ENCODE measurements at regions not wholly inside any gene's neighbourhood (a gene's known extent, or its start where the extent isn't known, plus 50 kb on each side); places are given as distances from the start of the nearest gene placed in this dataset.
A peak's percentile ranks its signal among the peaks of the same experiment; 100 is the strongest.

DNA sequence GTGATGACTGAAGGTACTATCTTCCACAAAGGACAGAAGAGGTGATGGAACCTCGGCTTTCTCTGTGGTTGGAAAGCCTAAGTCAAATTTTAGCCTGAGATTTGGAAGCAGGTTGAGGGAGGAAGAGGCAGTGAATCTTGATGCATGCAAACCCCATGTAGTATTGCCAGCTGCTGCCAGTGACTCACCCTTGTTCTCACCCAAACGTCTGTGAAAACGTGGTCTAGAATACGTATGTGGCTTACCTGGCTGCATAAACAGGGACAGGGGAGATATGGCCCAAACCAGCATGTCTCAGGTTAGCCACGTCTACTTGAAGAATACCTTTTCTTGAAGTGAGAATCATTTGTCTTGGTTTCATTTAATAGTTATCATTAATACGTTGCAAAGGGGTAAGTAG, 438.0 kb upstream of the MAF start:
- Mint-ChIP-seq H3K27ac (no peak overlapping the region), H3K36me3 (peaks cover 4% of the 10 kb centered on the region), H3K4me3 (no peak overlapping the region), H3K4me1 (ENCODE audit: low read depth in 2 of 2) (no peaks in the 10 kb centered on the region), H3K27me3 (peaks cover 19 to 32% of the 10 kb centered on the region in 2 donors), H3K9me3 (peaks cover 6% of the 10 kb centered on the region)
- no peak for DNase-seq (ENCODE audit: low spot score)
- no peak for ATAC-seq

- Mint-ChIP-seq H3K4me1 (ENCODE audit: low read depth in 2 of 2) (no peaks in the 10 kb centered on the region), H3K9me3 (peaks cover 8% of the 10 kb centered on the region), H3K4me3 (no peak overlapping the region), H3K27ac (no peak overlapping the region), H3K27me3 (peaks cover 16 to 21% of the 10 kb centered on the region in 2 donors), H3K36me3 (peaks cover 4% of the 10 kb centered on the region)
- DNase-seq (ENCODE audit: low spot score), result no peak
- no peak for ATAC-seq
These were observed 434.6 kb upstream of the MAF start for GRCh38 chr16:80034948-80035663.

DNA sequence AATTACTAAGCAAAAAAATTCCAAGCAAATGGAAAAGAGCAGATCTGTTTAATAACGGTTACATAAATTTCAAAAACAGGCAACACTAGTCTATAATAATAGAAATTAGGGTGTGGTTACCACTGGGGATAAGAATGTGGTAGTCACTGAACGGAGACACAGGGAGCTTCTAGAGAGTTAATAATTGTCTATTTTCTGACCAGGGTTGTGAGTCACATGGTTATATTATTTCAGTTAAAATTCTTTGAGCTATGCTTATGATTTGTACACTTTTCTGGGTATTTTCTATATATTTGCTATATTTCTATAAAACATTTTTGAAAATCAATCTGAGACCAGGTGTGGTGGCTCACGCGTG, 433.9 kb upstream of the MAF start:
- Mint-ChIP-seq H3K4me3 (no peak overlapping the region), H3K27me3 (peaks cover 16 to 25% of the 10 kb centered on the region in 2 donors), H3K27ac (no peak overlapping the region), H3K9me3 (peaks cover 8% of the 10 kb centered on the region), H3K36me3 (peaks cover 4% of the 10 kb centered on the region), H3K4me1 (ENCODE audit: low read depth in 2 of 2) (no peaks in the 10 kb centered on the region)
- ATAC-seq (no peak), DNase-seq (ENCODE audit: low spot score) (no peak)

DNA sequence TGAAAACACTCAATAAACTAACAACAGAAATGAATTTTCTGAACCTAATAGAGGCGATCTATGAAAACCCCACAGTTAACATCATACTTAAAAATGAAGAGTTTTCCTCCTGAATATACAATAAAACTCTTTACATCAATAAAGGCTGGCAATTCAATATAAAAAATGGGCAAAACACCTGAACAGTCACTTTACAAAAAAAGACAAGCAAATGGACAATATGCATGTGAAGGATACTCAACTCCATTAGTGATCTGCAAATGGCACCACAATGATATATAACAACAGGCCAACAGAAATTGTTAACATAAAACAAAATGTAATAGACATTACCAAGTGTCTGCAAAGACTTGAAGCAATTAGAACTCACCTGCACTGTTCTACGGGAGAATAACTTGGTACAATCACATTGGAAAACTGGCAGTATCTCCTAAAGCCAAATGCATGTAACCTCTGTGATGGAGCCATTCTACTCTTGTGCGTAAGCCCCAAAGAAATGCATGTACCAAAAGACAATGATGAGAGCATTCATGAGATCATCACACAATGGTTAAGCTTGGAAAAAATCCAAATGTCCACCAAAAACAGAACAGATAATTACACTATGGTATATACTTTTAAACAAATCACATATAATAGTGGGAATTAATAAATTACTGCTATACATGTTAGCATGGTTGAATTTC, 433.4 kb upstream of the MAF start:
- no peak for DNase-seq (ENCODE audit: low spot score)
- Mint-ChIP-seq H3K27ac (no peak overlapping the region), H3K36me3 (peaks cover 4% of the 10 kb centered on the region), H3K4me1 (ENCODE audit: low read depth in 2 of 2) (no peaks in the 10 kb centered on the region), H3K9me3 (peaks cover 8% of the 10 kb centered on the region), H3K4me3 (no peak overlapping the region), H3K27me3 (peaks cover 16 to 29% of the 10 kb centered on the region in 2 donors)
- ATAC-seq, result no peak

DNA sequence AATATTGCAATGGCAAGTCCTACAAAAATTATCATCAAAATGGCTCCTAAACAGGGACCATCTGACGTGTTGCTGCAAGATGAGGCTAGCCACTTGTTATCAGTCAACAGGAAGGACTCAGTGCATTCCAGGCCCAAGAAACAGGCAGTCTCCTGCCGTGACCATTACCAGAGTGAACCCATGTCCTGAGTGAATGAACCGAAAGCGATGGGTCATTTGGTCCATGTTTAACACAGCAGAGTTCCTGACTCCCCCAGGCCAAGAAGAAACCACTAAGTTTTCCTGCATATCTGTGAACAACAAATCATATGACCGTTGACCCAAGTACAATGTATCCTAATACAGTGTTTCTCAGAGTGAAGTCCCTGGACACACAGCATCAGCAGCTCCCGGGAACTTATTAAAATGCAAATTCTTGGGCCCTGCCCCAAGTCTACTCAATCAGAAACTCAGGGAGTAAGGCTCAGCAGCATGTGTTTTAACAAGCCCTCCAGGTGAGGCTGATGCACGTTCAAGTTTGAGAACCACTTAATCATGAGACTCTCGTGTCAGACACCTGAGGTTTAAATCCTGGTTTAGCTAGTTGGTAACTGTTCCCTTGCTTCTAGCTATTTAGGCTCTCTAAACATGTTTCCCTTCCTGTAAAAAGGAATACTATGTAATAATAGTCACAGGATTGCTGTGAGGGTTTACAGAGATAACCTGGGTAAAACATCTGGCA, 429.4 kb upstream of the MAF start:
- peaks cover 9 to 14% of the 10 kb centered on the region in 2 donors for H3K4me1 Mint-ChIP-seq (ENCODE audit: low read depth in 2 of 2)
- H3K9me3 Mint-ChIP-seq, result peaks cover 8% of the 10 kb centered on the region
- H3K4me3 Mint-ChIP-seq, result no peak overlapping the region
- no peak for DNase-seq (ENCODE audit: low spot score)
- peaks cover 13 to 27% of the 10 kb centered on the region in 2 donors for H3K27me3 Mint-ChIP-seq
- no peaks in the 10 kb centered on the region for H3K36me3 Mint-ChIP-seq
- no peak for ATAC-seq
- H3K27ac Mint-ChIP-seq, result no peak overlapping the region

DNA sequence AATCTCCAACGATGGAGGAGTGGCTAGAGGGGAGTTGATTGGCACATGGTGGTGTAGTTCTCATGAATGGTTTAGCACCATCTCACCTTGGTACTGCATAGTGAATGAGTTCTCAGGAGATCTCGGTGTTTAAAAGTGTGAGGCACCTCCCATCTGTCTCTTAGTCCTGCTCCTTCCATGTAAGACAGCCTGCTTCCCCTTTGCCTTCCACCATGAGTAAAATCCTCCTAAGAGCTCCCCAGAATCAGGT, 428.8 kb upstream of the MAF start:
- peaks cover 8% of the 10 kb centered on the region for H3K9me3 Mint-ChIP-seq

DNA sequence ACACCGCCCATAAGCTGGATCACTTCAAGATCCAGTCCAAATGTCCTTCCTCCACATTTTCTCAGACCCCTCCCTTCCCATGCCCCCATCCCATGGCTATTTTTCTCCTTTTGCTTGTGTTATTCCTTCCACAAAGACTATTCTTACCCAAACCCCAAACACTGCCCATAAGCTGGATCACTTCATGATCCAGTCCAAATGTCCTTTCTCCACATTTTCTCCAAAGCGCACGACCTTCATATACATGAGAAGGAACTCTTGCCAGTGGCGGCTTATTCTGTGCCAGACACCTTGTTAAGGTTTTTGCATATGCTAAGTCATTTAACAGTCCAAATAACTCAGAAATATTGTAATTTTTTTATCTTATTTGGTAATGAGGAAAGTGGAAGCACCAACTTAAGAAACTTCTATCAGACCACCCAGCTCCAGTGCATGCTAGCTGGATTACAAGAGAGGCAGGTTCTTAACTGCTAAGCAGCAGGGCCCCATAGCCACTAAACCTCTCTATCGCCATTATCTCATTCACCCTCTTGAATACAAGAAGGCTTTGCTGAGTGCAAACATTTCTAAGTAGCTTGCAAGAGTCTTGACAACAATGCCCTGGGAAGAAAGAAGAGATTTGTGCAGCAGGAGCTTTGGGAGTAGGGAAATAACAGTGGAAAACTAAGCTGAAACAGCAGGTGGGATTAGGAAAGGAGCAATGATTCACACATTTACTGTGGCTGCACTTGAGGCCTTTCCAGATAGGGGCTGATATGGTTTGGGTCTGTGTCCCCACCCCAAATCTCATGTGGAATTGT, 428.2 kb upstream of the MAF start:
- Mint-ChIP-seq H3K9me3 (peaks cover 5% of the 10 kb centered on the region), H3K27ac (peak overlapping the region in 1 of 2 donors; percentile 91), H3K36me3 (no peaks in the 10 kb centered on the region), H3K4me1 (ENCODE audit: low read depth in 2 of 2) (peaks cover 9 to 14% of the 10 kb centered on the region in 2 donors), H3K4me3 (no peak overlapping the region), H3K27me3 (peaks cover 13 to 27% of the 10 kb centered on the region in 2 donors)
- no peak for ATAC-seq
- no peak for DNase-seq (ENCODE audit: low spot score)

More for the DNA sequence above, 428.8 kb upstream of the MAF start:
- Mint-ChIP-seq H3K27ac (no peak overlapping the region), H3K4me1 (ENCODE audit: low read depth in 2 of 2) (peaks cover 9 to 14% of the 10 kb centered on the region in 2 donors), H3K4me3 (no peak overlapping the region), H3K36me3 (no peaks in the 10 kb centered on the region), H3K27me3 (peaks cover 13 to 27% of the 10 kb centered on the region in 2 donors)
- no peak for ATAC-seq
- DNase-seq (ENCODE audit: low spot score), result no peak

GRCh38 chr16:80027007-80027965, 426.7 kb upstream of the MAF start:
- Mint-ChIP-seq H3K4me3 (peak overlapping the region; percentile 65), H3K9me3 (no peaks in the 10 kb centered on the region), H3K36me3 (no peaks in the 10 kb centered on the region), H3K27ac (peak overlapping the region; percentile 48 to 91), H3K4me1 (ENCODE audit: low read depth in 2 of 2) (peaks cover 9 to 14% of the 10 kb centered on the region in 2 donors), H3K27me3 (peaks cover 8 to 15% of the 10 kb centered on the region in 2 donors)
- DNase-seq (ENCODE audit: low spot score), result peak; percentile 75
- peak; percentile 92 to 95 for ATAC-seq

DNA sequence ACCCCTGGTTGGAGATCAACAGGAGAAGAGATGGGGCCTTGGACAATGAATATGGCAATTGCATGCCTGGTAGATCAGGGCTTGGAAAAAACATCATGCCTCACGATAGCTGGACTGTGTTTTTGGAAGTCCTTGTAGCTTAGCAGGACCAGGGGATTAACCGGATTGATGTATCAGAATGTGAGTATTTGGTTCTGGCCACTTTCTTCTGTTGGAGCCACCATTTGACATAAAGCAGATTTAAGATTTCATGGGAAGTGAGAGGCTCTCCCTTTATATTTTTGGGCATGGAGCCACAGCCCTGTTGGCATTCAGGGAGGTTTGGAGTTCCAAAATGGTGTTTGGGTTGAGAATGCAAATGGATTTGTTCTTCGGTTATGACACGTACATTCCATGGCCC, 424.7 kb upstream of the MAF start:
- DNase-seq (ENCODE audit: low spot score), result no peak
- Mint-ChIP-seq H3K9me3 (no peaks in the 10 kb centered on the region), H3K27ac (no peak overlapping the region)

GRCh38 chr16:80024443-80024842, 423.9 kb upstream of the MAF start:
- Mint-ChIP-seq H3K4me1 (ENCODE audit: low read depth in 2 of 2) (peaks cover 9 to 14% of the 10 kb centered on the region in 2 donors), H3K36me3 (no peaks in the 10 kb centered on the region), H3K9me3 (no peaks in the 10 kb centered on the region), H3K27me3 (peaks cover 2 to 11% of the 10 kb centered on the region in 2 donors), H3K4me3 (no peak overlapping the region), H3K27ac (no peak overlapping the region)
- DNase-seq (ENCODE audit: low spot score) (no peak), ATAC-seq (no peak)

More for the DNA sequence above, 424.7 kb upstream of the MAF start:
- no peak for ATAC-seq
- peaks cover 9 to 14% of the 10 kb centered on the region in 2 donors for H3K4me1 Mint-ChIP-seq (ENCODE audit: low read depth in 2 of 2)
- H3K27me3 Mint-ChIP-seq, result peaks cover 2 to 15% of the 10 kb centered on the region in 2 donors
- no peak overlapping the region for H3K4me3 Mint-ChIP-seq
- no peaks in the 10 kb centered on the region for H3K36me3 Mint-ChIP-seq

DNA sequence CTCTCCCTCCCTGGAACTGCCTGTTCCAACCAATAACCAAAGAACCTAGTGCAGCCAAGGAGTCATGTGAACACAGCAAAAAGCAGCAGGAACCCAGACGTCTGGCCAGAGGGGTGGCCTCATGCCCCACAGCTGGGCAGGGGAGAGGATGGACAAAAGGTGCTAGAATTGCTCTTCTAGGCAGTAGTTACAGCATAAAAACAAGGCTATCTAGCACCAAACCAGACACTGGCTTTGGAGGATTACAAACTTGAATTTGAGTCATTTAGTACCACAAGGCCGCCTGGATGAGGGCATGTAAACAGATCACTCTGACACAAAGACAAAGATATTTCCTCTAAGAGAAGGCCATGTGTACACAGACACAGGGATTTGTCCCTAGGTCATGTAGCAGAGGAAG, 423.3 kb upstream of the MAF start:
- DNase-seq (ENCODE audit: low spot score), result no peak
- ATAC-seq, result no peak

GRCh38 chr16:80019395-80019794, 418.9 kb upstream of the MAF start:
- Mint-ChIP-seq H3K4me1 (ENCODE audit: low read depth in 2 of 2) (no peaks in the 10 kb centered on the region), H3K27ac (no peak overlapping the region), H3K4me3 (no peak overlapping the region), H3K27me3 (peaks cover 0 to 2% of the 10 kb centered on the region in 2 donors), H3K9me3 (no peaks in the 10 kb centered on the region), H3K36me3 (no peaks in the 10 kb centered on the region)
- DNase-seq (ENCODE audit: low spot score) (no peak), ATAC-seq (no peak)

More for the DNA sequence above, 423.3 kb upstream of the MAF start:
- Mint-ChIP-seq H3K9me3 (no peaks in the 10 kb centered on the region), H3K27me3 (peaks cover 2 to 7% of the 10 kb centered on the region in 2 donors), H3K4me1 (ENCODE audit: low read depth in 2 of 2) (peaks cover 9 to 14% of the 10 kb centered on the region in 2 donors), H3K36me3 (no peaks in the 10 kb centered on the region), H3K27ac (no peak overlapping the region), H3K4me3 (no peak overlapping the region)

- Mint-ChIP-seq H3K9me3 (no peaks in the 10 kb centered on the region), H3K27me3 (peaks cover 0 to 2% of the 10 kb centered on the region in 2 donors), H3K4me1 (ENCODE audit: low read depth in 2 of 2) (no peaks in the 10 kb centered on the region), H3K27ac (no peak overlapping the region), H3K36me3 (no peaks in the 10 kb centered on the region), H3K4me3 (no peak overlapping the region)
- DNase-seq (ENCODE audit: low spot score) (no peak), ATAC-seq (no peak)
These were observed 417.9 kb upstream of the MAF start for GRCh38 chr16:80018466-80018865.

Measured in natural killer cell treated with Interleukin-12 subunit alpha and Interleukin-12 subunit beta and Interleukin-15 and Interleukin-18, amount 100 ng/mL, for 72 hours (primary cell).